ENCODE measurements at regions not wholly inside any gene's neighbourhood (a gene's known extent, or its start where the extent isn't known, plus 50 kb on each side); places are given as distances from the start of the nearest gene placed in this dataset.

- TF ChIP-seq GATA3 (IDR thresholded peaks at IDR 0.05; ENCODE audit: low read depth, low read length) = no peak
- no peak for TF ChIP-seq GATA2 (IDR thresholded peaks at IDR 0.05; ENCODE audit: low read depth, low read length)
These were observed 127.5 kb downstream of the GLI2 start for GRCh38 chr2:120863146-120863545.

Data from SH-SY5Y (cell line).